ENCODE measurements at regions not wholly inside any gene's neighbourhood (a gene's known extent, or its start where the extent isn't known, plus 50 kb on each side); places are given as distances from the start of the nearest gene placed in this dataset.

DNA sequence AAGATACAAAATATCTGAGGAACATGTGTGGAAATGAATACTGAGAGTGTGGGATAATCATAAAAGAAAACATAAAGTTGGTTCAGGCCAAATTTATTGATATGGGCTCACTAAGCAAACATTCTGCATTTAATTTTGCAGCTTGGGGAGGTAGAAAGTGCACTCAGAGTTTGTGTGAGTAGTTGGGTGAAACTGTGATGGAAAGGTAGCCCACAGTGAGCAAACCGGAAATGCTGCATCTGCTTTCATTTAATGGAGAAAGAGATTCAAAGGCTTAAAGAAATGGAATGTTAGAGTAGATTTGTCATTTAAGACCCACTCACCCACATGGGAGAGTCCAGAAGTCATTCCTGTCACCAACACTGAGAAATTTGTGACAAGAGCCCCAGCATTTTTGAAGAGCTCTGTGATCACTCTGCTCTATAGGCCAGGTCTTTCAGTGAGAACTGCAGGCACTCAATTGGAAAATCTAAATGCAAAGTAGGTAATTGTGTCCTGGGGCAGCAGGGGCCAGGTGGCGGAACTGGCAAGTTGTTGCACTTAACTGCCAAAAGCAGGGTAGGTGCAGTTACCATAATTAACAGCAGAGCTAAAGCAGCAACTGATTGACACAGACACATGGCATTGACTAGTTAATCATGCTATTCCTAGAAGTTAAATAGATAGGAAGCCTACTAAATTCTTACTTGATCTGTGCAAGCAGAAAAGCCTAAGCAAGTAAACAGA, 1228.3 kb upstream of the PCDH20 start:
- no peak for DNase-seq

- DNase-seq = no peak
Observed at GRCh38 chr13:62643007-62643483, 1227.4 kb upstream of the PCDH20 start.

DNA sequence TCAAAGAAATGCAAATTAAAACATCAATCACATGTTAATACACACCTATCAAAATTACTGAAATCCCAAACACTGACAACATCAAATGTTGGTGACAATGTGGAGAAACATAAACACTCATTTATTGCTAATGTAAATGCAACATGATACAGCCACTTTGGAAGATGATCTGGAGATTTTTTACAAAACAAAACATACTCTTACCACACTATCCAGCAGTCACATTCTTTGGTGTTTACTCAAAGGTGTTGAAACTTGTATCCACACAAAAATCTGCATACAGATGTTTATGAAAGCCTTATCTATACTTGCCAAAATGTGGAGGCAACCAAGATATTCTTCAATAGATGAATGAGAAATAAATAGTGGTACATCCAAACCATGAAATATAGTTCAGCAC, 1219.5 kb upstream of the PCDH20 start:
- no peak for DNase-seq

GRCh38 chr13:62633448-62633847, 1217.8 kb upstream of the PCDH20 start:
- DNase-seq = no peak

GRCh38 chr13:62631619-62632018, 1216.0 kb upstream of the PCDH20 start:
- no peak for DNase-seq

DNA sequence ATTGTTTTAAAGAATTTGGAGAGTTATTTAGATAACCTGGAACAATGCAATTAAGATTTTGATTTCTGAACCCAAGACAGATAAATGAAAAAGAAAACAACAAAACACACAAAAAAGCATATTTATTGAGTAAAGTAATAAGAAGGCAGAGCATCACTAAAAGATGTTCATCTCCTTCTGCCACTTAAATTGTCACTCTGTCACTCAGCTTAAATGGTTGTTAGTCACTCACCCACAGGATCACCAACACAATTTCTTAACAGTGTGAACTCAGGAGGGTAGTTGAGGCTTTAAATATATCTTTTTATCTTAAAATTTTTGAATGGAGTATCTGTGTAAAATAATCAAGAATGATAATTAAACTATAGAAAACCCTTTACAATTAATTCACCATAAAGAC, 1215.5 kb upstream of the PCDH20 start:
- no peak for DNase-seq

DNA sequence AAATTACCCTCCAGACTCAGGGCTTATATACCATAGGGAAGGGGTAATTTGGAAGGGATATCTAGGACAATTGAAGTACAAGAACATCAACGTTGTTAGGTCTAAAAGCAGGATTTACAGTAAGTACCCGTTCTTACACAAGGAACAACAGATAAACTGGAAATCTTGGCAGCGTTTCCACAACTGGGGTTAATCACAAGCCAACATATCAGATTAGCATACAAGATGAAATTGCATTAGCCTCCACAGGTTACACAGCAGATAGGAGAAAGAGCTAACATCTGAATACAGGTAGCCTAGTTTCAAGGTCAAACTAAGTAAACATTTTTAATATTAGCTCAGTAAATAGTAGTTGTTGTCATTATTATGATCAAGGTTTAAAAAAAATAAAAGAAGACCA, 1214.0 kb upstream of the PCDH20 start:
- no peak for DNase-seq

- no peak for DNase-seq
Observed at GRCh38 chr13:62627226-62627625, 1211.6 kb upstream of the PCDH20 start.

DNA sequence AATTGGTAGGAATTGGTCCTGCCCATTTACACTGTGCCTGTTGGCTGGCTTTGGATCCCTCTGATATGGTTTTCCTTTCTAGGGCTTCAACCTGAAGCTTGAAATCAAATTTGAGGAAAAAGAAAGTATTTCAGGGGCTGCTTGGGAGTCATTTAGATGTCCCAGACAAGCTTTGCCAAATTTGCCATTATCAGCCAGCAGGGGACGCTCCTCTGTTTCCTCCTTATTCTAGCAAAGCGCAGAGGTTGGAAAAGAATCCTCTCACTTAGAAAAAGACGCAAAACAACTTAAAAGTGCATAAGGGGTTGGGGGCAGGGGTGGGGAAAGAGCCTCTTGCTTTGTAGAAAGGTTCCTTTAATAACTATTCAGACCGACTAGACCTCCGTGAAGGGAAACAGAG, 1211.1 kb upstream of the PCDH20 start:
- DNase-seq = no peak

- DNase-seq = no peak
Observed at GRCh38 chr13:62625214-62625881, 1209.7 kb upstream of the PCDH20 start.

DNA sequence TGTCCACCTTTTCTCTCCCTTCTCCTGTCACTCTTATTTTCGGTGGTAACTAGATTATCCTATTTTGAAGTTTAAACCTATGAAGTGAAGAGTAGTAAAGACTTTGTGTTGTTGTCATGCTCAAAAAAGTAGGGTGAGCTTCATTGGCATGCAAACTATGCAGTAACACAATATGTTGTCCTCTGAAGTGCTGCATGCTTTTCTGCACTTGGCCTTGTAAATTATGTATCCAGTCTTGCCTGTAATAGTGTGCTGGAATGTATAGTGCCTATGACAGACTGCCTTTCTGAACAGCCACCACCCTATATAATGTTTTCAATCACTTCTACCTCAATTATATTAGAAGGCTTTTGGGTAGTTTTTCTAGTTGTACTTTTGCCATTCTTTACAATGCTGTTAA, 1198.2 kb upstream of the PCDH20 start:
- DNase-seq = no peak

DNA sequence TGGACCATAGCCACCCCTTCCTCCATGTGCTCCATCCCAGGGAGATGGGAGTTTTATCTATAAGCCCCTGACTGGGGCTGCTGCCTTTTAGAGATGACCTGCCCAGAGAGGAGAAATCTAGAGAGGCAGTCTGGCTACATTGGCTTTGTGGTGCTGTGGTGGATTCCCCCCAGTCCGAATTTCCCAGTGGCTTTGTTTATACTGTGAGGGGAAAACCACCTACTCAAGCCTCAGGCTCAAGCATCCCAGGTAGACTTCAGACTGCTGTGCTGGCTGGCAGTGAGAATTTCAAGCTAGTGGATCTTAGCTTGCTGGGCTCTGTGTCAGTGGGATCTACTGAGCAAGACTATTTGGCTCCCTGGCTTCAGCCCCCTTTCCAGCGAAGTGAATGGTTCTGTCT, 1195.7 kb upstream of the PCDH20 start:
- no peak for DNase-seq

- DNase-seq = no peak
Observed at GRCh38 chr13:62598708-62599107, 1183.1 kb upstream of the PCDH20 start.

DNA sequence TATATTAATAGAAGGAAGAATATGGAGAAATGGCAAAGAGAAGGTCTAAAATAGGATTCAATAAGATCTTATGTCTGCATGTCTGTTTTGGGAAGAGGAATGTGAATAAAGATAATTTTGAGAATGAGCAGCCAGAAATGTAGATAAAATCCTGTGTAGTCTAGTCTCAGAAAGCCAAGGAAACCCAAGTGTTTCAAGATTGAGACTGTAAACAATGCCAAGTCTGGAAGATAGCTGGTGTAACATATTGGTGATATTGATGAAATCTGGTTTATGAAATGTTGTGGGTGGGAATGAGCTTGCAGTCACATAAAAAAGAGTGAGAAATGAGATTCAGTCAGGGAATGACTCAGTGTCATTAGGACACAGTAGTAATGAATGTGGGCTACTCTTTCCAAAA, 1180.3 kb upstream of the PCDH20 start:
- DNase-seq = peak in 1 of 4 experiments; percentile 2

- DNase-seq = no peak
Observed at GRCh38 chr13:62593804-62594203, 1178.2 kb upstream of the PCDH20 start.

- DNase-seq = no peak
Observed at GRCh38 chr13:62583466-62583865, 1167.8 kb upstream of the PCDH20 start.

DNA sequence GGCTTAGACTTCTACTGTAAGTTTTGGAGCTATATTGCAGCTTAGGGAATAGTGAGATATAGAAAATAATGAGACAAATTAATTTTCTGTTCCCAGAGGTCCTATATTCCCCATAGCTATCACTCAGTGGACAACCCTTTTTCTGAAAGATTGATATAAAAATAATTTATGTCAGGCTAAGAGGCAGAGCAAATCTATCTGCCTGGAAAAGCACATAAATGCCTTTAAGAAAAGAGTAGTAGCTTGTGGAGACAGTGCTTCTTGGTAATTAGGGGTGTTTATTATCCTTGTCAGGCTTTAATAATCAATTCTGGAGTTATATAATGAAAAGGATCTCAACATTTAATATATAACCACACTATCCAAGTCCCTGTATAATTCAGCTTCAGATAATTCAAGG, 1162.8 kb upstream of the PCDH20 start:
- no peak for DNase-seq

DNA sequence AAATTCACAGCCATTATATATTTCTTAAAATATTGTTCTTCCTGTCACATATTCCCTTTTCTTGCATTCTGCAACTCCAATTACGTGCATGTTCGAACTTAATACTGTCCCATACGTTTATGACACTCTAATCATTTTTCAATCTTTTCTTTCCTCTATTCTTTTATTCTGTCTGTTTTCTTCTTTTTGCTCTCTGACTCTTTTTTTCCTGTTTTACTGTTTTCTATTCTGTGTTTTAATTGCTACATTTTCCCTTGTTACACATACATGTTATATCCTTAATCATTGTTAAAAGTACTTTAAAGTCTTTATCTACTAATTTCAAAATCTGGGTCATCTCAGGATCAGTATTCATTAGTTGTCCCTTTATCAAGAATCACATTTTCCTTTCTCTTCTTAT, 1149.1 kb upstream of the PCDH20 start:
- DNase-seq = no peak

DNA sequence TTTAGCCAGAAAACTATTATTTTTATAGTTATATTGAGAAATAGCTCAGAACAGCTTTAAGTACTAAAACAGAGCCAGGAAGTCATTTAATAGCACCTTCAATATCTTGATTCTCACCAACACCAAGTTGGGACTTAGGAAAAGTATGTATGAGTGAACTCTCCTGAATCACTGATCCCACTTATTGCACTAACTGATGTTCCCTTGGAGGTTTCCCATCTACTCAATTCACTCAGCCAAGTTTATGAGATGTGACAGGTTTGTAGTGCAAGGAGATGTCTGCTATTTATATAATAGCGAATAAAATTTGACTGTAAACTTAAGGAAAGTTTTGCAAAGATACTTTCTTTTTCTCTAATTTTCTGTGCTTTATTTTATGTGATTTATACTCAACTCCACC, 1147.6 kb upstream of the PCDH20 start:
- DNase-seq = no peak

GRCh38 chr13:62556978-62557377, 1141.3 kb upstream of the PCDH20 start:
- DNase-seq = no peak

- no peak for DNase-seq
Observed at GRCh38 chr13:62551588-62551987, 1135.9 kb upstream of the PCDH20 start.

GRCh38 chr13:62544928-62545327, 1129.3 kb upstream of the PCDH20 start:
- DNase-seq = no peak

DNA sequence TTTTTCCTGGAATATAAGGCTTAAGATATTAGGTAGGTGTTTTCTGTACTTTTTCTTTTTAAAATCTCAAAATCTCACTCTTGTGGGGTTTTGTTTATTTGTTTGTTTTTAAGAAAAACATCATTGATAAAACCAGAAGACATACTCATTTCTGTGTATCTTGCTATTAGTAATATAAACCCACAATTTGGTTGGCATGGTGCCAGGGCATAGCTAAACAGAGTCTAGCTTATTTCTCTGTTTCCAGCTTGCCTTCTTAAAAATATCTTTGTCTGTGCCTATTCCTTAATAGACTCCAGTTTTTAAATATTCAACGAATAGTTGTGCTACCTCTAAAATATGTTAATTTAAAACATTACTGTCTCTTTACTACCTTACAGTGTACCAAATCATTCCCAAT, 1121.9 kb upstream of the PCDH20 start:
- DNase-seq = no peak

DNA sequence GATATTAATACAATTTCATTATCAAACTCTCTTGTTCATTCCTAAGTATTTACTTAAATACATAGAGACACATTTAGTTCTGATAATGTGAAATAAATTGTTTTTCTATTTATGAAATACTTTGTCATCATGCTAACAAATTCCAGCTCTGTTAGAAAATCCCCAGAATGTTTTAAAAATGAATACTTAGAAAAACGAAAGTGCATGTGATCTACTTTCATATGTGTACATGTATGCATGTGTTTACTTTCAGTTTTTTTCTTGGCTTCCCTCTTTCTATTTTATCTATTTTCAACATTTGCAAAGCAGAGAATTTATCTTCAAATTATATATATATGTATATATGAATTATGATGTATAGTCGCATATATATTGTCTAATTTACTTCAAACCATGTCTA, 1110.0 kb upstream of the PCDH20 start:
- no peak for DNase-seq

DNA sequence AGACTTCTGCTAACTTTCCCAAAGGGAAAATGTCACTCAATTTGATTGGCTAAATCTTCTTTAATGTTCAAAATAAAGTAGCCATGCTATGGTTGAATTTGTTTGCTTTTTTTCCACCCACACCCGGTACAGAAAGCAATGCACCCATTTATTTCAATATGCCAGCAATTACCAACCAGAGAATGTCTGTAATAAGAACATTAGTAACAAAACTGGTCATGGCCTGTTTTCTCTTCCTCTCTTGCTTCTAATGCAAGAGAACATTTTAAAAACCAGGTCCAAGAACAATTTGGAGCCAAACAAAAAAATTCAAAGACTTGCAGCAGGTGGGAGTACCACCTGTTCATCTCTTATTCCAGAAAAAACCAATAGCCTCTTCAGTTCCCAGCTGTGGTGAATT, 1108.8 kb upstream of the PCDH20 start:
- no peak for DNase-seq

Measured in suppressor macrophage (primary cell).